SK-N-SH (cell line): ENCODE measurements at regions not wholly inside any gene's neighbourhood (a gene's known extent, or its start where the extent isn't known, plus 50 kb on each side); places are given as distances from the start of the nearest gene placed in this dataset.

ENCODE experiments used
- CTCF ChIA-PET: fragments of 300-600, 350-600 bp; formaldehyde crosslinking; extraction: SDS; loops from one replicate; lab custom pipeline; 2021; lab: Yijun Ruan, JAX
- POLR2A ChIA-PET: fragments of 350-600 bp; sonication (Branson Sonifier 250); formaldehyde crosslinking; extraction: SDS; loops from one replicate; lab custom pipeline; 2020; ENCODE audit warnings: antibody characterized with exemption, inconsistent platforms; lab: Yijun Ruan, JAX
- DNase-seq: peaks from one replicate; pipeline ENCODE4 v3.0.0; 2012
- H2AFZ ChIP-seq: fragments of 200-600 bp; sonication (generic); 2 replicates; pipeline ENCODE4 v1.8.1; 2016; ENCODE audit warnings: antibody characterized with exemption, mild to moderate bottlenecking, low read depth
- H3F3A ChIP-seq: fragments of 200-600 bp; sonication (generic); replicated peaks from 2 replicates; pipeline ENCODE3; 2016; ENCODE audit warnings: antibody characterized with exemption, mild to moderate bottlenecking; ENCODE audit not compliant: insufficient read depth
- H3K27ac ChIP-seq, 2 experiments: fragments of 200-500 bp in 1 of 2; fragments of 200-600 bp in 1 of 2; sonication (Bioruptor generic) in 1 of 2; sonication (generic), shearing (Covaris generic) in 1 of 2; 2 replicates each; pipeline versions ENCODE4 v1.5.1 to v1.6.1; 2014 to 2016; ENCODE audit warnings: low read depth in 2 of 2, inconsistent platforms in 1 of 2, low read length in 1 of 2, mild to moderate bottlenecking in 1 of 2, mixed read lengths in 1 of 2
- H3K27me3 ChIP-seq: fragments of 200-600 bp; sonication (generic), shearing (Covaris generic); 2 replicates; pipeline ENCODE4 v1.6.1; 2016; ENCODE audit warnings: mixed run types; ENCODE audit not compliant: insufficient read depth
- H3K36me3 ChIP-seq, 2 experiments: fragments of 200-500 bp in 1 of 2; fragments of 200-600 bp in 1 of 2; sonication (Bioruptor generic) in 1 of 2; sonication (generic) in 1 of 2; replicated peaks in 1 of 2; 2 replicates each; pipeline versions ENCODE3 to v1.5.1; 2014 to 2016; ENCODE audit warnings: low read length in 1 of 2, mild to moderate bottlenecking in 1 of 2; ENCODE audit not compliant: insufficient read depth in 2 of 2, control insufficient read depth in 1 of 2
- H3K4me1 ChIP-seq, 2 experiments: fragments of 200-500 bp in 1 of 2; fragments of 200-600 bp in 1 of 2; sonication (Bioruptor generic) in 1 of 2; sonication (generic), shearing (Covaris generic) in 1 of 2; 2 replicates each; pipeline versions ENCODE4 v1.5.1 to v1.6.1; 2014 to 2016; ENCODE audit warnings: low read depth in 1 of 2, low read length in 1 of 2, mixed run types in 1 of 2; ENCODE audit not compliant: insufficient read depth in 2 of 2, control insufficient read depth in 1 of 2
- H3K4me2 ChIP-seq: fragments of 200-600 bp; sonication (generic), shearing (Covaris generic); 2 replicates; pipeline ENCODE4 v1.6.1; 2017; ENCODE audit warnings: mixed run types
- H3K4me3 ChIP-seq, 2 experiments: fragments of 200-500 bp in 1 of 2; fragments of 200-600 bp in 1 of 2; sonication (Bioruptor generic) in 1 of 2; sonication (generic), shearing (Covaris generic) in 1 of 2; 2 replicates each; pipeline versions ENCODE4 v1.5.1 to v1.8.1; 2014 to 2016; ENCODE audit warnings: low read depth in 2 of 2, inconsistent platforms in 1 of 2, low read length in 1 of 2, mild to moderate bottlenecking in 1 of 2, mixed read lengths in 1 of 2, moderate library complexity in 1 of 2
- H3K79me2 ChIP-seq: fragments of 200-600 bp; sonication (generic); 2 replicates; pipeline ENCODE4 v1.8.1; 2017; ENCODE audit warnings: mild to moderate bottlenecking; ENCODE audit not compliant: insufficient read depth
- H3K9ac ChIP-seq: fragments of 200-600 bp; sonication (generic); 2 replicates; pipeline ENCODE4 v1.6.1; 2017; ENCODE audit warnings: mixed run types
- H3K9me2 ChIP-seq: fragments of 200-600 bp; sonication (generic); 2 replicates; pipeline ENCODE4 v1.6.1; 2017; ENCODE audit warnings: mixed run types
- H3K9me3 ChIP-seq: fragments of 200-600 bp; sonication (generic); 2 replicates; pipeline ENCODE4 v1.6.1; 2017; ENCODE audit warnings: mixed run types, mild to moderate bottlenecking, moderate library complexity
- H4K20me1 ChIP-seq: fragments of 200-600 bp; sonication (generic); 2 replicates; pipeline ENCODE4 v1.6.1; 2017; ENCODE audit warnings: mild to moderate bottlenecking, mixed run types; ENCODE audit not compliant: insufficient read depth
- CTCF ChIP-seq: fragments of 200-600 bp; sonication (generic); IDR thresholded peaks from 2 replicates; pipeline ENCODE4 v1.6.1; 2017; ENCODE audit warnings: antibody characterized with exemption, mild to moderate bottlenecking, moderate library complexity
- ELF1 ChIP-seq: IDR thresholded peaks from 2 replicates; pipeline ENCODE4 v1.4.0; 2012
- EZH2phosphoT487 ChIP-seq: fragments of 200-600 bp; sonication (generic); IDR thresholded peaks from 2 replicates; pipeline ENCODE4 v1.6.1; 2017; ENCODE audit warnings: low read depth, mixed run types, mild to moderate bottlenecking, antibody characterized with exemption, moderate library complexity, borderline replicate concordance
- FOXJ3 ChIP-seq: sonication (generic); formaldehyde crosslinking; IDR thresholded peaks from 2 replicates; pipeline ENCODE4 v1.5.1; 2020; ENCODE audit warnings: mild to moderate bottlenecking, missing genetic modification reagents
- GATA2 ChIP-seq: sonication (generic); formaldehyde crosslinking; IDR thresholded peaks from 2 replicates; pipeline ENCODE4 v1.5.0; 2020; ENCODE audit warnings: mild to moderate bottlenecking, missing genetic modification reagents
- IRF3 ChIP-seq: fragments of 150-350 bp; IDR thresholded peaks from 2 replicates; pipeline ENCODE4 v1.6.1; 2016; ENCODE audit warnings: mild to moderate bottlenecking, low read depth, low read length
- MXI1 ChIP-seq: IDR thresholded peaks from 2 replicates; pipeline ENCODE4 v1.6.1; 2012; ENCODE audit warnings: mild to moderate bottlenecking, low read depth, low read length, improper control_type of control experiment
- NRF1 ChIP-seq: IDR thresholded peaks from 2 replicates; pipeline ENCODE4 v1.6.1; 2012; ENCODE audit warnings: low read depth, mild to moderate bottlenecking, low read length
- RAD21 ChIP-seq: IDR thresholded peaks from 2 replicates; pipeline ENCODE4 v1.6.1; 2012; ENCODE audit warnings: mild to moderate bottlenecking, low read length
- REST ChIP-seq: IDR thresholded peaks from 2 replicates; pipeline ENCODE4 v1.6.1; 2012; ENCODE audit warnings: mild to moderate bottlenecking, low read depth, low read length, moderate library complexity
- RFX5 ChIP-seq: IDR thresholded peaks from 2 replicates; pipeline ENCODE4 v1.6.1; 2012; ENCODE audit warnings: mild to moderate bottlenecking, improper control_type of control experiment, low read length
- RXRA ChIP-seq: IDR thresholded peaks from 2 replicates; pipeline ENCODE4 v1.4.0; 2012; ENCODE audit warnings: low read depth, mild to moderate bottlenecking, borderline replicate concordance
- TCF12 ChIP-seq: IDR thresholded peaks from 2 replicates; pipeline ENCODE4 v1.4.0; 2012
- TEAD4 ChIP-seq: IDR thresholded peaks from 2 replicates; pipeline ENCODE4 v1.4.0; 2012; ENCODE audit warnings: mild to moderate bottlenecking, borderline replicate concordance; ENCODE audit not compliant: insufficient read depth
- ZBTB33 ChIP-seq: IDR thresholded peaks from 2 replicates; pipeline ENCODE4 v1.4.0; 2012; ENCODE audit warnings: low read depth, borderline replicate concordance
- WGBS: methylation state at CpG from one replicate; pipeline ENCODE4 v1.1.6; 2017; ENCODE audit warnings: low lambda C conversion rate; 5-methylcytosine and 5-hydroxymethylcytosine counted together

GRCh38 chr5:126096442-126097006 is 326.7 kb upstream of the GRAMD2B start:
- H3K27me3 ChIP-seq: no peaks in the 10 kb centered on the region
- DNase-seq: no peak
- H3K9ac ChIP-seq: no peak overlapping the region
- ChIA-PET POLR2A (no interaction called here), CTCF (no interaction called here)
- H3K4me2 ChIP-seq: no peak overlapping the region
- no peaks in the 10 kb centered on the region for H4K20me1 ChIP-seq
- peaks cover 6 to 23% of the 10 kb centered on the region in 2 experiments; a peak in 3 of 4 replicates for H3K4me1 ChIP-seq
- H2AFZ ChIP-seq: no peak overlapping the region
- peaks cover 4% of the 10 kb centered on the region for H3F3A ChIP-seq
- H3K27ac ChIP-seq: no peak overlapping the region
- WGBS: 43% methylated on average over 4 of the region's 4 CpGs
- no peaks in the 10 kb centered on the region for H3K79me2 ChIP-seq
- no peaks in the 10 kb centered on the region for H3K9me3 ChIP-seq
- no peaks in the 10 kb centered on the region for H3K9me2 ChIP-seq
- TF ChIP-seq GATA2 (CRISPR knock-in tag) (no peak), TEAD4 (no peak), ELF1 (no peak), CTCF (no peak), RAD21 (no peak), RFX5 (no peak), TCF12 (no peak), IRF3 (no peak), ZBTB33 (no peak), NRF1 (no peak), EZH2phosphoT487 (no peak), REST (no peak), RXRA (no peak), FOXJ3 (CRISPR knock-in tag) (no peak), MXI1 (no peak)
- H3K4me3 ChIP-seq: no peak overlapping the region
- H3K36me3 ChIP-seq: no peaks in the 10 kb centered on the region
